CD8-positive, alpha-beta memory T cell (primary cell): ENCODE measurements at regions not wholly inside any gene's neighbourhood (a gene's known extent, or its start where the extent isn't known, plus 50 kb on each side); places are given as distances from the start of the nearest gene placed in this dataset.
"Not testable (repeated sequence)": the region's sequence is repeated elsewhere in the genome, so short reads cannot be mapped to it uniquely, and the experiment has no call there.

ENCODE experiments used
- CTCF ChIA-PET: fragments of 350-600 bp; sonication (Branson Sonifier 250); formaldehyde crosslinking; loops from one replicate; lab custom pipeline; 2021; ENCODE audit warnings: antibody characterized with exemption; lab: Charles Lee
- POLR2A ChIA-PET: fragments of 350-600 bp; sonication (Branson Sonifier 250); formaldehyde crosslinking; loops from one replicate; lab custom pipeline; 2021; ENCODE audit warnings: antibody characterized with exemption; lab: Charles Lee
- DNase-seq, 5 donors: peaks; one replicate each; pipeline versions ENCODE4 v3.0.0 to v3.0.0-alpha.2; 2020 to 2022; ENCODE audit warnings: mixed read lengths in 1 of 5
- H3K27ac ChIP-seq: one replicate; pipeline ENCODE4 v1.7.0; 2013; ENCODE audit warnings: low read depth, mild to moderate bottlenecking, low read length, moderate library complexity
- H3K27me3 ChIP-seq: 2 replicates; pipeline ENCODE4 v1.7.0; 2013; ENCODE audit warnings: low read length, mild to moderate bottlenecking; ENCODE audit not compliant: insufficient read depth, poor library complexity, severe bottlenecking
- H3K36me3 ChIP-seq: 2 replicates; pipeline ENCODE4 v1.7.0; 2013; ENCODE audit warnings: mild to moderate bottlenecking, low read length, moderate library complexity; ENCODE audit not compliant: insufficient read depth
- H3K4me1 ChIP-seq: 2 replicates; pipeline ENCODE4 v1.7.0; 2013; ENCODE audit warnings: mild to moderate bottlenecking, low read length, moderate library complexity; ENCODE audit not compliant: insufficient read depth
- H3K4me3 ChIP-seq: 2 replicates; pipeline ENCODE4 v1.7.0; 2013; ENCODE audit warnings: mild to moderate bottlenecking, low read length
- H3K9me3 ChIP-seq: 2 replicates; pipeline ENCODE4 v1.7.0; 2013; ENCODE audit warnings: mild to moderate bottlenecking, low read length
- H3K27ac Mint-ChIP-seq, 8 donors: one replicate each; pipeline ENCODE4 v1.8.0; 2020 to 2021; ENCODE audit warnings: mixed read lengths in 8 of 8, mild to moderate bottlenecking in 6 of 8, inconsistent platforms in 3 of 8, moderate library complexity in 3 of 8
- H3K27me3 Mint-ChIP-seq, 2 donors: one replicate each; pipeline ENCODE4 v1.8.0; 2020 to 2021; ENCODE audit warnings: mixed read lengths in 2 of 2, mild to moderate bottlenecking in 1 of 2, moderate library complexity in 1 of 2
- H3K36me3 Mint-ChIP-seq, 3 donors: one replicate each; pipeline ENCODE4 v1.8.0; 2020 to 2021; ENCODE audit warnings: mixed read lengths in 3 of 3, inconsistent platforms in 1 of 3, mild to moderate bottlenecking in 1 of 3
- H3K4me1 Mint-ChIP-seq, 3 donors: one replicate each; pipeline ENCODE4 v1.8.0; 2020 to 2021; ENCODE audit warnings: mixed read lengths in 3 of 3, inconsistent platforms in 1 of 3, mild to moderate bottlenecking in 1 of 3
- H3K4me3 Mint-ChIP-seq, 7 donors: one replicate each; pipeline ENCODE4 v1.8.0; 2020 to 2021; ENCODE audit warnings: mixed read lengths in 7 of 7, mild to moderate bottlenecking in 6 of 7, moderate library complexity in 4 of 7, inconsistent platforms in 2 of 7
- H3K9me3 Mint-ChIP-seq, 5 donors: one replicate each; pipeline ENCODE4 v1.8.0; 2020 to 2022; ENCODE audit warnings: mixed read lengths in 5 of 5, mild to moderate bottlenecking in 3 of 5, moderate library complexity in 2 of 5, inconsistent platforms in 1 of 5

DNA sequence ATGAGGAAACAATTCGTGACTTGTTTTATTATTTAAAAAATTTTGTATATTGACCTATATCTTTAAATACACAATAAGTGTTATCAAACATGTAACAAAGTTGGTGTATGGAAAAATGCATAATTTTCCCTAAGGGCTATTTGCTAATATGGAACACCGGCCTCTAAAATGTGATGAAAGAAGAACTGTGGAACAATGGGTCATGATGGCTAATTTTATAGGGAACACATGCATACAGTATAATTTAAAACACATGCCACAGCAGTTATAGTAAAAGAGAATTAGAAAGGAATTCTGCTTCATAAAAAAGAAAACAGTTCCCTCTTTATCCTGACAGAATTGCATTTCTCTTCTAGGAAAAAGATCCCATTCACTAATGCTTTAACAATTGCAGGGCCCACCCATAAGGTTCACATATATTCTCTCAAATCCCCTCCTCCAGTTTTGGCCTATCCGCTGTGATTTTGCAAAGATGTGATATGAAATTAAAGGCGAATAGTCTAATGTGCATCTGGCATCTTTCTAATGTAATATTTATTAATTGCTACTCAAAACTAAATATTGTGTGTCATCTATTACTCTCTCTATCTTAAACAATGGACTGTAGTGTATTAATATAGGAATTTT, 628.1 kb upstream of the CITED2 start:
- DNase-seq = no peak
- Histone ChIP-seq H3K27ac (no peak overlapping the region), H3K9me3 (no peaks in the 10 kb centered on the region), H3K4me1 (no peaks in the 10 kb centered on the region), H3K27me3 (no peaks in the 10 kb centered on the region), H3K36me3 (no peaks in the 10 kb centered on the region), H3K4me3 (no peak overlapping the region)
- Mint-ChIP-seq H3K27ac (no peak overlapping the region), H3K4me3 (no peak overlapping the region), H3K27me3 (peaks cover 2 to 8% of the 10 kb centered on the region in 2 donors), H3K9me3 (no peaks in the 10 kb centered on the region), H3K4me1 (no peaks in the 10 kb centered on the region), H3K36me3 (no peaks in the 10 kb centered on the region)
- CTCF ChIA-PET = no interaction called here
- POLR2A ChIA-PET = no interaction called here

DNA sequence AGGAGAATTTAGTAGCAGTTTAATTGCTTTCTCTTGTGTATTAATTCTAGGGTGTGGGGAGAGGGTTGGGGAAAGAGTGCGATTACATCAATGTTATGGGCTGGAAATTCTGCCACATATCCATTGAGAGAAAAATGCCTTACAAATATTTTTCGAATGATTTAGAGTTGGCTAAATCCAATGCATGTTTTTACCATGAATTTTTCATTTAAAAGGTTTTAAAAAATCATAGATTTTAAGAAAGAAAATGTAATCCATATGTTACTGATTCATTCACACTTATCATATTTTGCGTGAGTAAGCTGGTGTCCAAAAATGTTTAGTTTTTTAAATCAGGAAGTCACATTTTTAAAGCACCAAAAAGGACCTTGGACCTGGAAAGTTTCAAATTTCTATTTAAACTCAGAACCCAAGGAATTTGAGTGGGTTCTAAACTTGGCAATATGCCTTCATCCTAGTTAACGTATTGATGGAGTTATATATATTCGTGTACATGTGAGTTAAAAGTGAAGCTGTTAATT, 627.4 kb upstream of the CITED2 start:
- Mint-ChIP-seq H3K9me3 (no peaks in the 10 kb centered on the region), H3K27me3 (peaks cover 2 to 8% of the 10 kb centered on the region in 2 donors), H3K4me1 (no peaks in the 10 kb centered on the region), H3K4me3 (no peak overlapping the region), H3K36me3 (no peaks in the 10 kb centered on the region), H3K27ac (no peak overlapping the region)
- Histone ChIP-seq H3K4me3 (no peak overlapping the region), H3K9me3 (no peaks in the 10 kb centered on the region), H3K4me1 (no peaks in the 10 kb centered on the region), H3K27me3 (no peaks in the 10 kb centered on the region), H3K36me3 (no peaks in the 10 kb centered on the region), H3K27ac (no peak overlapping the region)
- POLR2A ChIA-PET = no interaction called here
- no peak for DNase-seq
- CTCF ChIA-PET = no interaction called here

DNA sequence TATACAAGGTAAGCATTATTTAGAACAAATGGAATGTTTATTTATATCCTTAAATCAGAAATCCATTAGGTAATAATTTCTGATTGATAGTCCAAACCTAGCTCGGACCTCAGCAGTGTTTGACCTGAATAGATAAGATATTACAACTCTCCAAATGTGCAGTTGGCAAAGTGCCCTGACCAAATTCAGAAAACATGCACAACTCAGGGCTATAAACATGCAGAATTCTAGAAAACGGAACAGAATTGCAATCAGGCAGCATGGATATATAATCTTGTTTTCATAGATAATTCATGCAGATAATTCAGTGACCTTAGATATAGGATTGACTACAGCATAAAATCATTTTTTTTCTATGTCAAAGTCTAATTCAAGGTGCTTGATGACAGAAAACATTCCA, 626.6 kb upstream of the CITED2 start:
- Histone ChIP-seq H3K27me3 (no peaks in the 10 kb centered on the region), H3K36me3 (no peaks in the 10 kb centered on the region), H3K9me3 (no peaks in the 10 kb centered on the region), H3K4me3 (no peak overlapping the region), H3K27ac (no peak overlapping the region), H3K4me1 (no peaks in the 10 kb centered on the region)
- peaks cover 2 to 4% of the 10 kb centered on the region in 2 donors for H3K27me3 Mint-ChIP-seq
- POLR2A ChIA-PET = no interaction called here
- no peak for DNase-seq
- no peaks in the 10 kb centered on the region for H3K9me3 Mint-ChIP-seq
- no peak overlapping the region for H3K4me3 Mint-ChIP-seq
- no peaks in the 10 kb centered on the region for H3K36me3 Mint-ChIP-seq
- no peak overlapping the region for H3K27ac Mint-ChIP-seq
- CTCF ChIA-PET = no interaction called here
- H3K4me1 Mint-ChIP-seq = peaks cover 0 to 3% (median 0%) of the 10 kb centered on the region in 3 donors

DNA sequence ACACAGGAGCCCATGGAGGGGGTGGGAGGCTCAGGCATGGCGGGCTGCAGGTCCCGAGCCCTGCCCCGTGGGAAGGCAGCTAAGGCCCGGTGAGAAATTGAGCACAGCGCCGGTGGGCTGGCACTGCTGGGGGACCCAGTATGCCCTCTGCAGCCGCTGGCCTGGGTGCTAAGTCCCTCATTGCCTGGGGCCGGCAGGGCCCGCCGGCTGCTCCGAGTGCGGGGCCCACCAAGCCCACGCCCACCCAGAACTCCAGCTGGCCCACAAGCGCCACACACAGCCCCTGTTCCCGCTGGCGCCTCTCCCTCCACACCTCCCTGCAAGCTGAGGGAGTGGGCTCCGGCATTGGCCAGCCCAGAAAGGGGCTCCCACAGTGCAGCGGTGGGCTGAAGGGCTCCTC, 625.2 kb upstream of the CITED2 start:
- H3K4me1 Mint-ChIP-seq, H3K4me1 ChIP-seq, H3K27ac Mint-ChIP-seq, H3K9me3 ChIP-seq, H3K4me3 Mint-ChIP-seq, H3K36me3 Mint-ChIP-seq, DNase-seq, H3K27ac ChIP-seq, POLR2A ChIA-PET, CTCF ChIA-PET, H3K9me3 Mint-ChIP-seq, H3K4me3 ChIP-seq, H3K27me3 Mint-ChIP-seq, H3K27me3 ChIP-seq, H3K36me3 ChIP-seq: not testable (repeated sequence)

DNA sequence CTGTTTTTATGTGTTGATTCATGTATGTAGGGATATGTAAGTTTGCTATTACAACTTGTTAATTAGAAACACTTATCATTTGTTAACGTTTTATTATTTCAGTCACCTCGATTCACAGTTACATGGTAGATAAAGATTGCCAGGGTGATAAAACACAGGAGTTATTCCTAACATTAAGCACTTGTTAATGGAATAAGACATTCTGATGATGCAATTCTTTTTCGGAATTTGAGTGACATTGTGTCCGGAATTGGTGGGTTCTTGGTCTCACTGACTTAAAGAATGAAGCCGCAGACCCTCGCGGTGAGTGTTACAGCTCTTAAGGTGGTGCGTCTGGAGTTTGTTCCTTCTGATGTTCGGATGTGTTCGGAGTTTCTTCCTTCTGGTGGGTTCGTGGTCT, 624.0 kb upstream of the CITED2 start:
- not testable (repeated sequence) for H3K9me3 Mint-ChIP-seq, H3K4me3 Mint-ChIP-seq

DNA sequence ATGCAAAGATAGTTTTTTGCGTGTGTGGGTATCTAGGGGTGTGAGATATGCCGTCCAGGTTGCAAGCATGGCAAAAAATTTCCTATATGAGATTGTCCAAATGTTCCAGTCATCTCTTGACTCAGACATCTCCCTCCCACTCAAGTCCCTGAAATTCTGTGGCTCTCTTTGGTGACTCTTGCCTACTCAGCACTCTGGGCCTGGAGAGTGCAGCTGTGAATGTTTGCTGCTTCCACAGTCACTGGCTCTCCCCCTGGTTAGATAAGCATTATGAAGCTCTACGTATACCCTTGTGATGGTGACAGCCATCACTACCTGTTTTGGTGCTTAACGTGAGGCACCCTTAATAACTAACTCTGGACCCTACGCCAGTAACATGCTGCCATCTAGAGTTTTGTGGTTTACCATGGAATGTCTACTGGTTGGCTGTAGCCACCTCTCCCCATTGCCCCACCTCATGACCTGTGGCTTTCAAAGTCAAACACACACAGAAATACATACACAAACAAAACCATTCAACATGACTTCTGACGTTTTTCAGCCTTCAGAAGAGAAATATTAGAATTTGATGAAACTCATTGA, 621.9 kb upstream of the CITED2 start:
- peak in 1 of 5 donors; percentile 4 for DNase-seq
- H3K27ac Mint-ChIP-seq = no peak overlapping the region
- Histone ChIP-seq H3K36me3 (no peaks in the 10 kb centered on the region), H3K9me3 (no peaks in the 10 kb centered on the region), H3K4me3 (no peak overlapping the region), H3K27me3 (no peaks in the 10 kb centered on the region), H3K4me1 (no peaks in the 10 kb centered on the region), H3K27ac (no peak overlapping the region)
- POLR2A ChIA-PET = no interaction called here
- peaks cover 0 to 4% of the 10 kb centered on the region in 2 donors for H3K27me3 Mint-ChIP-seq
- no peak overlapping the region for H3K4me3 Mint-ChIP-seq
- peaks cover 0 to 2% (median 0%) of the 10 kb centered on the region in 3 donors for H3K36me3 Mint-ChIP-seq
- H3K4me1 Mint-ChIP-seq = peaks cover 0 to 3% (median 0%) of the 10 kb centered on the region in 3 donors
- H3K9me3 Mint-ChIP-seq = peaks cover 0 to 2% (median 0%) of the 10 kb centered on the region in 5 donors
- CTCF ChIA-PET = no interaction called here

More for the DNA sequence above, 624.0 kb upstream of the CITED2 start:
- H3K9me3 ChIP-seq, H3K27me3 Mint-ChIP-seq, H3K27ac Mint-ChIP-seq, H3K27me3 ChIP-seq, H3K4me1 ChIP-seq, DNase-seq, POLR2A ChIA-PET, CTCF ChIA-PET, H3K36me3 Mint-ChIP-seq, H3K27ac ChIP-seq, H3K4me1 Mint-ChIP-seq, H3K4me3 ChIP-seq, H3K36me3 ChIP-seq: not testable (repeated sequence)

DNA sequence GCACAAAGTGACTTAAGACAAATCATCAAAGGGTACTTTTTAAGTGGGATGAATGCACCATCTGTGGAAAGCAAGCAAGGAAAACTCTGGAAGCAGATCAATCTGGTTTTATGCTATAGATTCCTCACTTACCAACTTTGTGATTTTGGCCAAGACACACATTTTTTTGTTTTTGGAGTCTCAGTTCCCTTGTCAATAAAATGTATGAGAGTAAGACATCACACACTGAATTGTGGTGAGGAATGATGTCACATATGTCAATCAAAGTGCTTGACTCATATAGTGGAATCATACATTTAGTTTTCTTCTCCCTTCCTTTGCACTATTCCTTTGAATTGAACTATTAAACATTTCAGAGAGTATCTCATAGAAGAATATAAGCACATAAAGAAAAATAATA, 620.5 kb upstream of the CITED2 start:
- H3K27ac Mint-ChIP-seq = no peak overlapping the region
- H3K4me3 Mint-ChIP-seq = no peak overlapping the region

DNA sequence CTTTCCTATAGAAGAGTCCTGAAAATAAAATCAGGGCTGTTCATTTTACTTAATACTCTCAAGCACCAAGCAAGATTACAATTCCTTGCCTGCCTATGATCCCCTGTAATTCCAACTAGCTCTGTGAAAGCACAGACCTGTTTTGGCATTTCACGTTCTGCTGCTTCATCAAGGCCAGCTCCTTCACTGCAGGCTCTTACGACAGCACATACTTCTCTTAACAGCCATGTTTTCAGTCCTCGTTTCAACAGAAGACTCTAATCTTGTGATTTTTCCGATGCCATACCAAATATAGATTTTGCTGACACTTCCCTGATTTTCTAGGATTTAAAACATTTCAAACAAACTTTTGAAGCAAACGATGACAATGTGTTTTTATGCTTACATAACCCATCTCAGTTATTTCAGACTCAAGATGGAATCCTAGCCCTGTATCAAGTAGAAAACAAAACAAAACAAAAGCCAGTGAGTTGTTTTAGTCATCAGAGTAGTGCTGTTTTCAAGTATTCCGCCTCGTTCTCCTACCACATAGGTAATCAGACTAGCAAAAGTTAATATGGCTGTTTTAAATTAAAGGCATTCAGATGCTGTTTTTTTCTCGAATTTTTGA, 616.5 kb upstream of the CITED2 start:
- peaks cover 0 to 2% (median 0%) of the 10 kb centered on the region in 3 donors for H3K36me3 Mint-ChIP-seq

More for the DNA sequence above, 620.5 kb upstream of the CITED2 start:
- peaks cover 0 to 2% (median 0%) of the 10 kb centered on the region in 3 donors for H3K36me3 Mint-ChIP-seq
- peaks cover 0 to 2% (median 0%) of the 10 kb centered on the region in 5 donors for H3K9me3 Mint-ChIP-seq
- peaks cover 0 to 3% (median 0%) of the 10 kb centered on the region in 3 donors for H3K4me1 Mint-ChIP-seq
- Histone ChIP-seq H3K27me3 (no peaks in the 10 kb centered on the region), H3K27ac (no peak overlapping the region), H3K36me3 (no peaks in the 10 kb centered on the region), H3K4me3 (no peak overlapping the region), H3K9me3 (no peaks in the 10 kb centered on the region), H3K4me1 (no peaks in the 10 kb centered on the region)
- ChIA-PET POLR2A (no interaction called here), CTCF (no interaction called here)
- DNase-seq = no peak
- peaks cover 3 to 4% of the 10 kb centered on the region in 2 donors for H3K27me3 Mint-ChIP-seq

More for the DNA sequence above, 616.5 kb upstream of the CITED2 start:
- ChIA-PET POLR2A (no interaction called here), CTCF (no interaction called here)
- H3K9me3 ChIP-seq = no peaks in the 10 kb centered on the region
- no peak overlapping the region for H3K27ac Mint-ChIP-seq
- no peak for DNase-seq
- H3K27me3 Mint-ChIP-seq = peaks cover 4 to 6% of the 10 kb centered on the region in 2 donors
- H3K9me3 Mint-ChIP-seq = peaks cover 0 to 2% (median 0%) of the 10 kb centered on the region in 5 donors
- no peak overlapping the region for H3K27ac ChIP-seq
- no peak overlapping the region for H3K4me3 Mint-ChIP-seq
- H3K4me1 Mint-ChIP-seq = no peaks in the 10 kb centered on the region
- H3K36me3 ChIP-seq = no peaks in the 10 kb centered on the region
- no peaks in the 10 kb centered on the region for H3K27me3 ChIP-seq
- no peak overlapping the region for H3K4me3 ChIP-seq
- no peaks in the 10 kb centered on the region for H3K4me1 ChIP-seq
